SK-N-MC (cell line): ENCODE measurements at regions not wholly inside any gene's neighbourhood (a gene's known extent, or its start where the extent isn't known, plus 50 kb on each side); places are given as distances from the start of the nearest gene placed in this dataset.

Experiments
- DNase-seq: peaks from one replicate; pipeline ENCODE4 v3.0.0-alpha.2; 2011; ENCODE audit warnings: low read depth, low spot score
- H3K27ac ChIP-seq: fragments of 200-600 bp; sonication (generic); 2 replicates; pipeline ENCODE4 v1.5.1; 2016; ENCODE audit warnings: mixed run types
- H3K36me3 ChIP-seq: fragments of 200-600 bp; sonication (generic); 2 replicates; pipeline ENCODE4 v1.6.1; 2017; ENCODE audit warnings: antibody characterized with exemption, low read length, mixed read lengths; ENCODE audit not compliant: insufficient read depth
- H3K4me3 ChIP-seq: fragments of 200-600 bp; sonication (generic); 2 replicates; pipeline ENCODE4 v1.5.1; 2016
- H3K9ac ChIP-seq: fragments of 200-600 bp; sonication (generic); 2 replicates; pipeline ENCODE4 v1.8.0; 2017; ENCODE audit warnings: mixed run types, mixed read lengths; ENCODE audit not compliant: insufficient read length
- H3K9me3 ChIP-seq: fragments of 200-600 bp; sonication (generic); 2 replicates; pipeline ENCODE4 v1.6.1; 2017; ENCODE audit warnings: low read depth, mild to moderate bottlenecking, antibody characterized with exemption, low read length, moderate library complexity, mixed read lengths
- EZH2 ChIP-seq: fragments of 200-600 bp; sonication (generic); IDR thresholded peaks from one replicate; pipeline ENCODE4 v1.6.1; 2017; ENCODE audit warnings: antibody characterized with exemption
- FOXP2 ChIP-seq: optimal IDR thresholded peaks from 2 replicates; pipeline ENCODE3; 2011; ENCODE audit warnings: mild to moderate bottlenecking, moderate library complexity; ENCODE audit not compliant: insufficient read depth; ENCODE audit errors: extremely low read length, control extremely low read depth
- POLR2AphosphoS5 ChIP-seq: IDR thresholded peaks from 2 replicates; pipeline ENCODE4 v1.6.1; 2012; ENCODE audit warnings: mild to moderate bottlenecking, low read depth, low read length, borderline replicate concordance

GRCh38 chr9:108468364-108468763 is 387.4 kb downstream of the ACTL7B start:
- DNase-seq: no peak
- H3K4me3 ChIP-seq: no peak overlapping the region
- no peaks in the 10 kb centered on the region for H3K9me3 ChIP-seq
- H3K36me3 ChIP-seq: no peaks in the 10 kb centered on the region
- H3K9ac ChIP-seq: no peak overlapping the region
- TF ChIP-seq POLR2AphosphoS5: no peak
- no peak for TF ChIP-seq FOXP2
- TF ChIP-seq EZH2: no peak
- H3K27ac ChIP-seq: no peak overlapping the region

GRCh38 chr9:108467653-108468324 is 388.0 kb downstream of the ACTL7B start:
- H3K9ac ChIP-seq: no peak overlapping the region
- no peak overlapping the region for H3K27ac ChIP-seq
- no peaks in the 10 kb centered on the region for H3K36me3 ChIP-seq
- H3K9me3 ChIP-seq: no peaks in the 10 kb centered on the region
- no peak overlapping the region for H3K4me3 ChIP-seq
- TF ChIP-seq EZH2 (no peak), FOXP2 (no peak), POLR2AphosphoS5 (no peak)
- no peak for DNase-seq

GRCh38 chr9:108467161-108467560 is 388.6 kb downstream of the ACTL7B start:
- Histone ChIP-seq H3K4me3 (no peak overlapping the region), H3K9me3 (no peaks in the 10 kb centered on the region), H3K36me3 (no peaks in the 10 kb centered on the region), H3K27ac (no peak overlapping the region), H3K9ac (no peak overlapping the region)
- DNase-seq: no peak
- TF ChIP-seq POLR2AphosphoS5 (no peak), FOXP2 (no peak), EZH2 (no peak)

DNA sequence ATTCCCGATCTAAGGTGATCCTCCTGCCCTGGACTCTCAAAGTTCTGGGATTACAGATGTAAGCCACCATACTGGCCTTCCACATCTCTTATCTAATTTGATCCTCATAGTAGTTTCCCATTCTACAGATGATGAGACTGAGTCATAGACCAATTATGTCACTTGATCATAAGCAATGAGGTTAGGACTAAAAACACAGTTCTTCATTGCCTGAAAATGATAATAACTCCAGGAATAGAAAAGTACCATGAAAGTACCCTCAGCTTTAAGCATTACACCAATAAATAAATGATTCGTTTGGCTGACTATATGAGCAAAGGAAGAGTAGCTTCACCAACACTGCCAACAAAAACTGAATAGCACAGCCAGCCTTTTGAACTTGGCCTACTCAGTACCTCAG is 389.5 kb downstream of the ACTL7B start:
- no peak for DNase-seq
- Histone ChIP-seq H3K4me3 (no peak overlapping the region), H3K9me3 (no peaks in the 10 kb centered on the region), H3K27ac (no peak overlapping the region), H3K36me3 (no peaks in the 10 kb centered on the region), H3K9ac (no peak overlapping the region)
- TF ChIP-seq POLR2AphosphoS5 (no peak), EZH2 (no peak), FOXP2 (no peak)

- TF ChIP-seq FOXP2 (no peak), POLR2AphosphoS5 (no peak), EZH2 (no peak)
- H3K9ac ChIP-seq: no peak overlapping the region
- H3K36me3 ChIP-seq: no peaks in the 10 kb centered on the region
- H3K4me3 ChIP-seq: no peak overlapping the region
- no peak for DNase-seq
- H3K9me3 ChIP-seq: no peaks in the 10 kb centered on the region
- H3K27ac ChIP-seq: no peak overlapping the region
Measured at GRCh38 chr9:108463932-108464606, 391.7 kb downstream of the ACTL7B start.

DNA sequence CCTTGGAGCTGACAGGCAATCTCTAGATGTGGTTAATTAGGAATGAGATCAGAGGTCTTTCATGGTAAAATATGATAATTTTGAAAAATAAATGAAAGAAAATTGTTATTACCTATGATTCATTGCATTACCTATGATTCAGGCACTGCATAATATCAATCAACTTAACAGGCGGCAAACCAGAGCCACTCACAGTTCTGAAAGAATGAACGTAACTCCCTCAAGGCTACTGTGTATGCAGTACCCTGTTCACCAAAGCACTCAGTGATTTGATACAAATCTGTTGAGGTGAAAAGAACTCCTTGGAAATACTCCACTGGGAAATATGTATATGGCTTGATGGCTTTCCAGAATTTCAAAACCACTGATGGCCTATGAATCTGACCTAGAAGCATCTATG is 398.9 kb downstream of the ACTL7B start:
- Histone ChIP-seq H3K9me3 (no peaks in the 10 kb centered on the region), H3K27ac (no peak overlapping the region), H3K4me3 (no peak overlapping the region), H3K36me3 (no peaks in the 10 kb centered on the region), H3K9ac (no peak overlapping the region)
- no peak for DNase-seq
- TF ChIP-seq FOXP2 (no peak), POLR2AphosphoS5 (no peak), EZH2 (no peak)

DNA sequence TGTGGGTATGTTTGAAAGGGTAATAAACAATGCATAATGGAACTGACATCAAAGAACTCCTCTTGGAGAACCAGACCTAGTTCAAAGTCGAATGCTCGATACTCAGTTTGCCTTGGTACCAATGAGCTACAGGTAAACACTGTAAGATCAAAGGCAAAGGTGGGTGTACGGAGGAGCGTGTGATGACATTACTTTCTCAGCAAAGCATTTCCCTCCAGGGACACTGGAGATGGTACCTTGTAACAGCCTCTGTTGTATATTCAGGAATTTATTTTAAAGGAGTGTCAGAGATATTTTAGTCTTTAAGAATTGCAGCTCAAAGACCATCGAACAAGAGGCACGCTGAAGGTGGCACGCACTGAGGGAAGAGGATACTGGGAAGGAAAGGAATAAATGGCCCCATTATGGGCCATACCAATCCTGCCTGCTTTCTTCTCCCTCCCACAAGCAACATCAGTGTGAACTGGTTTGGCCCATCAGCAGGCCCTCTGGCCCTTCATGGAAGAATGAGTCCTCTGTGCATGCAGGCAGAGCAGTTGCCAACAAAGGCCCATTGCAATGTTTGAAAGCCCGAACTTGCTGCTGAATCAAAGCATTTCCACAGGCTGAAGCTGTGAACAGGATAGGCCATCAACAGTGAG is 410.2 kb downstream of the ACTL7B start:
- Histone ChIP-seq H3K9me3 (no peaks in the 10 kb centered on the region), H3K4me3 (no peak overlapping the region), H3K27ac (no peak overlapping the region), H3K9ac (no peak overlapping the region), H3K36me3 (no peaks in the 10 kb centered on the region)
- no peak for DNase-seq
- TF ChIP-seq FOXP2: no peak
- no peak for TF ChIP-seq POLR2AphosphoS5
- TF ChIP-seq EZH2: no peak
